ENCODE measurements at regions not wholly inside any gene's neighbourhood (a gene's known extent, or its start where the extent isn't known, plus 50 kb on each side); places are given as distances from the start of the nearest gene placed in this dataset.
"Not testable (repeated sequence)": the region's sequence is repeated elsewhere in the genome, so short reads cannot be mapped to it uniquely, and the experiment has no call there.

DNA sequence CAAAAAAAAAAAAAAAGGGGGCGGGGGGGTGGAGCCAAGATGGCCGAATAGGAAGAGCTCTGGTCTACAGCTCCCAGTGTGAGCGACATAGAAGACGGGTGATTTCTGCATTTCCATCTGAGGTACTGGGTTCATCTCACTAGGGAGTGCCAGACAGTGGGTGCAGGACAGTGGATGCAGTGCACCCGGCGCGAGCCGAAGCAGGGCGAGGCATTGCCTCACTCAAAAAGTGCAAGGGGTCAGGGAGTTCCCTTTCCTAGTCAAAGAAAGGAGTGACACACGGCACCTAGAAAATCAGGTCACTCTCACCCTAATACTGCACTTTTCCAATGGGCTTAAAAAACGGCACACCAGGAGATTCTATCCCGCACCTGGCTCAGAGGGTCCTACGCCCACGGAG is 755.0 kb upstream of the PITX2 start:
- TF ChIP-seq, protein P1, sequence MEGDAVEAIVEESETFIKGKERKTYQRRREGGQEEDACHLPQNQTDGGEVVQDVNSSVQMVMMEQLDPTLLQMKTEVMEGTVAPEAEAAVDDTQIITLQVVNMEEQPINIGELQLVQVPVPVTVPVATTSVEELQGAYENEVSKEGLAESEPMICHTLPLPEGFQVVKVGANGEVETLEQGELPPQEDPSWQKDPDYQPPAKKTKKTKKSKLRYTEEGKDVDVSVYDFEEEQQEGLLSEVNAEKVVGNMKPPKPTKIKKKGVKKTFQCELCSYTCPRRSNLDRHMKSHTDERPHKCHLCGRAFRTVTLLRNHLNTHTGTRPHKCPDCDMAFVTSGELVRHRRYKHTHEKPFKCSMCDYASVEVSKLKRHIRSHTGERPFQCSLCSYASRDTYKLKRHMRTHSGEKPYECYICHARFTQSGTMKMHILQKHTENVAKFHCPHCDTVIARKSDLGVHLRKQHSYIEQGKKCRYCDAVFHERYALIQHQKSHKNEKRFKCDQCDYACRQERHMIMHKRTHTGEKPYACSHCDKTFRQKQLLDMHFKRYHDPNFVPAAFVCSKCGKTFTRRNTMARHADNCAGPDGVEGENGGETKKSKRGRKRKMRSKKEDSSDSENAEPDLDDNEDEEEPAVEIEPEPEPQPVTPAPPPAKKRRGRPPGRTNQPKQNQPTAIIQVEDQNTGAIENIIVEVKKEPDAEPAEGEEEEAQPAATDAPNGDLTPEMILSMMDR (IDR thresholded peaks at IDR 0.05): not testable (repeated sequence)
- not testable (repeated sequence) for TF ChIP-seq POLR2AphosphoS5 (IDR thresholded peaks at IDR 0.05; ENCODE audit: low read depth, low read length); SIN3A (IDR thresholded peaks at IDR 0.05; ENCODE audit: borderline replicate concordance, insufficient read depth, low read depth, low read length)
- TF ChIP-seq, protein P2, sequence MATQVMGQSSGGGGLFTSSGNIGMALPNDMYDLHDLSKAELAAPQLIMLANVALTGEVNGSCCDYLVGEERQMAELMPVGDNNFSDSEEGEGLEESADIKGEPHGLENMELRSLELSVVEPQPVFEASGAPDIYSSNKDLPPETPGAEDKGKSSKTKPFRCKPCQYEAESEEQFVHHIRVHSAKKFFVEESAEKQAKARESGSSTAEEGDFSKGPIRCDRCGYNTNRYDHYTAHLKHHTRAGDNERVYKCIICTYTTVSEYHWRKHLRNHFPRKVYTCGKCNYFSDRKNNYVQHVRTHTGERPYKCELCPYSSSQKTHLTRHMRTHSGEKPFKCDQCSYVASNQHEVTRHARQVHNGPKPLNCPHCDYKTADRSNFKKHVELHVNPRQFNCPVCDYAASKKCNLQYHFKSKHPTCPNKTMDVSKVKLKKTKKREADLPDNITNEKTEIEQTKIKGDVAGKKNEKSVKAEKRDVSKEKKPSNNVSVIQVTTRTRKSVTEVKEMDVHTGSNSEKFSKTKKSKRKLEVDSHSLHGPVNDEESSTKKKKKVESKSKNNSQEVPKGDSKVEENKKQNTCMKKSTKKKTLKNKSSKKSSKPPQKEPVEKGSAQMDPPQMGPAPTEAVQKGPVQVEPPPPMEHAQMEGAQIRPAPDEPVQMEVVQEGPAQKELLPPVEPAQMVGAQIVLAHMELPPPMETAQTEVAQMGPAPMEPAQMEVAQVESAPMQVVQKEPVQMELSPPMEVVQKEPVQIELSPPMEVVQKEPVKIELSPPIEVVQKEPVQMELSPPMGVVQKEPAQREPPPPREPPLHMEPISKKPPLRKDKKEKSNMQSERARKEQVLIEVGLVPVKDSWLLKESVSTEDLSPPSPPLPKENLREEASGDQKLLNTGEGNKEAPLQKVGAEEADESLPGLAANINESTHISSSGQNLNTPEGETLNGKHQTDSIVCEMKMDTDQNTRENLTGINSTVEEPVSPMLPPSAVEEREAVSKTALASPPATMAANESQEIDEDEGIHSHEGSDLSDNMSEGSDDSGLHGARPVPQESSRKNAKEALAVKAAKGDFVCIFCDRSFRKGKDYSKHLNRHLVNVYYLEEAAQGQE (IDR thresholded peaks at IDR 0.05; ENCODE audit: insufficient read depth in 1 of 2, low read depth in 2 of 2, low read length in 1 of 2): not testable (repeated sequence)
